Stomach (tissue), 4 donors: ENCODE measurements at regions not wholly inside any gene's neighbourhood (a gene's known extent, or its start where the extent isn't known, plus 50 kb on each side); places are given as distances from the start of the nearest gene placed in this dataset.

ENCODE experiments used
- POLR2A ChIP-seq, 4 donors: fragments of 450-650 bp; IDR thresholded peaks; one replicate each; pipeline ENCODE4 v1.6.1; 2016; ENCODE audit warnings: antibody characterized with exemption in 4 of 4, control low read depth in 2 of 4, mild to moderate bottlenecking in 1 of 4, moderate library complexity in 1 of 4
- TF ChIP-seq, protein P1 (sequence below), 7 experiments: fragments of 450-650 bp in 4 of 7; fragments of 200-600 bp in 3 of 7; sonication (generic) in 3 of 7; IDR thresholded peaks; one replicate each; pipeline ENCODE4 v1.5.1; 2016 to 2019; ENCODE audit warnings: antibody characterized with exemption in 7 of 7, control low read depth in 2 of 7, mild to moderate bottlenecking in 1 of 7

DNA sequence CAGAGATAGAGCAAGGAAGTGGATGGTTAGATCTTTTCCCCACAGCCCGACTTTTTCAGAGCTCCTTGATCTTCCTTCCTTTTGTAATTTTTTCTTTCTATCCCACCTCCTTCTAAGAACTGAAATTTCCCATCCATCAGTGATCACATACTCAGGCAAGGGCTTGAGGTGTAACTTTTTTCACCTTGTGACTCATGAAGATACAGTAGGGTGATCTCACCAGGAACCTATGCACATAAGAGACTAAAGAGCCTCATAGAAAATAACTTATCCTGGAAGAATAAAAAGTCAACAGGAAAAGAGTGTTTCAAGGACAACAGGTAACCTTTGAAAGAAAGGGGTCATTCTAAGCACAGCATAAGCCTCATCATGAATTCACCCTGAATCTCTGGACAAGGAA lies 131.2 kb upstream of the HCCS start:
- TF ChIP-seq POLR2A (IDR thresholded peaks at IDR 0.05): no peak
- TF ChIP-seq, protein P1, sequence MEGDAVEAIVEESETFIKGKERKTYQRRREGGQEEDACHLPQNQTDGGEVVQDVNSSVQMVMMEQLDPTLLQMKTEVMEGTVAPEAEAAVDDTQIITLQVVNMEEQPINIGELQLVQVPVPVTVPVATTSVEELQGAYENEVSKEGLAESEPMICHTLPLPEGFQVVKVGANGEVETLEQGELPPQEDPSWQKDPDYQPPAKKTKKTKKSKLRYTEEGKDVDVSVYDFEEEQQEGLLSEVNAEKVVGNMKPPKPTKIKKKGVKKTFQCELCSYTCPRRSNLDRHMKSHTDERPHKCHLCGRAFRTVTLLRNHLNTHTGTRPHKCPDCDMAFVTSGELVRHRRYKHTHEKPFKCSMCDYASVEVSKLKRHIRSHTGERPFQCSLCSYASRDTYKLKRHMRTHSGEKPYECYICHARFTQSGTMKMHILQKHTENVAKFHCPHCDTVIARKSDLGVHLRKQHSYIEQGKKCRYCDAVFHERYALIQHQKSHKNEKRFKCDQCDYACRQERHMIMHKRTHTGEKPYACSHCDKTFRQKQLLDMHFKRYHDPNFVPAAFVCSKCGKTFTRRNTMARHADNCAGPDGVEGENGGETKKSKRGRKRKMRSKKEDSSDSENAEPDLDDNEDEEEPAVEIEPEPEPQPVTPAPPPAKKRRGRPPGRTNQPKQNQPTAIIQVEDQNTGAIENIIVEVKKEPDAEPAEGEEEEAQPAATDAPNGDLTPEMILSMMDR (IDR thresholded peaks at IDR 0.05): no peak
